ENCODE measurements at regions not wholly inside any gene's neighbourhood (a gene's known extent, or its start where the extent isn't known, plus 50 kb on each side); places are given as distances from the start of the nearest gene placed in this dataset.

DNA sequence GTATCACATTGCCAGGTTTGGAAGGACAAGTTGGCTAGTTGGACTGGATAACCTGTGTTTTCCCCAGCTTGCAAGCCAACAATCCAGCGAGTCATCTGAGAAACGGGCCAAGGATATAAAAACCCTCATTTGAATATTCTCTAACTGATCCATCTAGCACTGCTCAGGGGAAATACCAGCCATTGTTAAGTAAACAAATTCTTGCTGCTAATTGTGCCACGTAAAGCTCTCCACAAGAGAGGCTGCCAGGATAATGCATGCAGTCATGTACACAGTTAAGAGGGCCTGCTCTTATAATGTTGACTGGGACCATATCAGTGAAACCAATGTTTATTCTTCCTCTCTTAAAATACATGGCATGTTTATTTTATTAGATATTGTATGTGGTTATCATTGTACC lies 663.2 kb upstream of the SGCG start:
- peaks cover 7% of the 10 kb centered on the region for H3K9me3 Mint-ChIP-seq (ENCODE audit: insufficient read depth)
- no peak overlapping the region for H3K4me3 ChIP-seq (ENCODE audit: control extremely low read depth in 1 of 5, extremely low read depth in 1 of 5, insufficient read depth in 1 of 5, low read depth in 2 of 5, low read length in 4 of 5)
- POLR2A ChIA-PET, result no interaction called here

DNA sequence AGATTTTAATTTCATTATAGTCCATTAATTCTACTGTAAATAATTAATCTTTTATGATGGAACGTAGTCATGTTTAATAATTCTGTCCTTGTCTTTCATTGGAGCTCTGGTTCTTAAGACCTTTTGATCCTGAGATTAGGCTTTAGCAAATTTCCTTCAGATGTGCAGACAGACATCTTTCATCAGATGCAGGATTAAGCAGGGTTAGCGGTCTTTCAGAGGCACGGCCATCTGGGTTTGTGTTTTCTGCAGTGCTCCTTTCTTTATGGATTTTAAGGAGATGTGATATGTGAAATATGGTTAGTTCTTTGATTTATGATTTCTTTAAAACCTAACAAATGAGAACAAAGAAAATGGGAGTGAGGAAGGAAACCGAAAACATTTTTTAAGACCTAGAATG lies 643.9 kb upstream of the SGCG start:
- H3K4me1 Mint-ChIP-seq, result no peaks in the 10 kb centered on the region
- Histone ChIP-seq H3K27ac (ENCODE audit: low read length in 2 of 2) (no peak overlapping the region), H3K9ac (ENCODE audit: low read length) (no peak overlapping the region), H4K20me1 (ENCODE audit: control insufficient read depth, insufficient read depth, low read length, poor library complexity, severe bottlenecking) (no peaks in the 10 kb centered on the region), H2AFZ (ENCODE audit: insufficient read depth, low read depth, low read length, poor library complexity, severe bottlenecking) (no peak overlapping the region), H3K27me3 (replicated peaks in 1 of 4; ENCODE audit: control extremely low read depth in 1 of 4, control insufficient read depth in 3 of 4, insufficient read depth in 4 of 4, low read length in 3 of 4) (no peaks in the 10 kb centered on the region), H3K4me3 (ENCODE audit: control extremely low read depth in 1 of 5, extremely low read depth in 1 of 5, insufficient read depth in 1 of 5, low read depth in 2 of 5, low read length in 4 of 5) (no peak overlapping the region), H3K4me1 (ENCODE audit: control insufficient read depth in 2 of 2, insufficient read depth in 2 of 2, low read length in 2 of 2) (no peaks in the 10 kb centered on the region), H3K36me3 (replicated peaks in 1 of 2; ENCODE audit: control extremely low read depth in 1 of 2, control insufficient read depth in 1 of 2, extremely low read depth in 1 of 2, insufficient read depth in 2 of 2, low read length in 1 of 2) (no peaks in the 10 kb centered on the region), H3K9me3 (ENCODE audit: control extremely low read depth in 1 of 3, control insufficient read depth in 2 of 3, insufficient read depth in 1 of 3, low read length in 2 of 3) (no peaks in the 10 kb centered on the region), H3K79me2 (ENCODE audit: control insufficient read depth, insufficient read depth, low read length) (no peaks in the 10 kb centered on the region), H3K4me2 (replicated peaks; ENCODE audit: low read depth, low read length, poor library complexity, severe bottlenecking) (no peak overlapping the region)
- TF ChIP-seq, protein P1, sequence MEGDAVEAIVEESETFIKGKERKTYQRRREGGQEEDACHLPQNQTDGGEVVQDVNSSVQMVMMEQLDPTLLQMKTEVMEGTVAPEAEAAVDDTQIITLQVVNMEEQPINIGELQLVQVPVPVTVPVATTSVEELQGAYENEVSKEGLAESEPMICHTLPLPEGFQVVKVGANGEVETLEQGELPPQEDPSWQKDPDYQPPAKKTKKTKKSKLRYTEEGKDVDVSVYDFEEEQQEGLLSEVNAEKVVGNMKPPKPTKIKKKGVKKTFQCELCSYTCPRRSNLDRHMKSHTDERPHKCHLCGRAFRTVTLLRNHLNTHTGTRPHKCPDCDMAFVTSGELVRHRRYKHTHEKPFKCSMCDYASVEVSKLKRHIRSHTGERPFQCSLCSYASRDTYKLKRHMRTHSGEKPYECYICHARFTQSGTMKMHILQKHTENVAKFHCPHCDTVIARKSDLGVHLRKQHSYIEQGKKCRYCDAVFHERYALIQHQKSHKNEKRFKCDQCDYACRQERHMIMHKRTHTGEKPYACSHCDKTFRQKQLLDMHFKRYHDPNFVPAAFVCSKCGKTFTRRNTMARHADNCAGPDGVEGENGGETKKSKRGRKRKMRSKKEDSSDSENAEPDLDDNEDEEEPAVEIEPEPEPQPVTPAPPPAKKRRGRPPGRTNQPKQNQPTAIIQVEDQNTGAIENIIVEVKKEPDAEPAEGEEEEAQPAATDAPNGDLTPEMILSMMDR (IDR thresholded peaks at IDR 0.05), result no peak
- TF ChIP-seq EZH2 (IDR thresholded peaks at IDR 0.05; ENCODE audit: borderline replicate concordance, insufficient read depth, low read depth, low read length, poor library complexity, severe bottlenecking), result no peak
- no peak overlapping the region for H3K4me3 Mint-ChIP-seq
- ChIA-PET POLR2A (no interaction called here), CTCF (no interaction called here)
- no CpG with 5 or more reads among the region's 4 CpGs for WGBS (ENCODE audit: insufficient coverage)
- H3K9me3 Mint-ChIP-seq (ENCODE audit: insufficient read depth), result peaks cover 2% of the 10 kb centered on the region
- DNase-seq (no peak), ATAC-seq (ENCODE audit: low read depth) (no peak)
- intact Hi-C loops (cut with micrococcal nuclease), result no loop called here
- no peaks in the 10 kb centered on the region for H3K27me3 Mint-ChIP-seq
- no peak overlapping the region for H3K27ac Mint-ChIP-seq

More for the DNA sequence above, 663.2 kb upstream of the SGCG start:
- H3K79me2 ChIP-seq (ENCODE audit: control insufficient read depth, insufficient read depth, low read length), result no peaks in the 10 kb centered on the region
- Mint-ChIP-seq H3K27ac (no peak overlapping the region), H3K4me3 (no peak overlapping the region), H3K27me3 (no peaks in the 10 kb centered on the region), H3K4me1 (no peaks in the 10 kb centered on the region)
- no peaks in the 10 kb centered on the region for H3K36me3 ChIP-seq (replicated peaks in 1 of 2; ENCODE audit: control extremely low read depth in 1 of 2, control insufficient read depth in 1 of 2, extremely low read depth in 1 of 2, insufficient read depth in 2 of 2, low read length in 1 of 2)
- DNase-seq (no peak), ATAC-seq (ENCODE audit: low read depth) (no peak)
- H3K27me3 ChIP-seq (replicated peaks in 1 of 4; ENCODE audit: control extremely low read depth in 1 of 4, control insufficient read depth in 3 of 4, insufficient read depth in 4 of 4, low read length in 3 of 4), result no peaks in the 10 kb centered on the region
- WGBS (ENCODE audit: insufficient coverage), result 60% methylated on average over 1 of the region's 3 CpGs
- no peak overlapping the region for H3K9ac ChIP-seq (ENCODE audit: low read length)
- H3K4me2 ChIP-seq (replicated peaks; ENCODE audit: low read depth, low read length, poor library complexity, severe bottlenecking), result no peak overlapping the region
- H4K20me1 ChIP-seq (ENCODE audit: control insufficient read depth, insufficient read depth, low read length, poor library complexity, severe bottlenecking), result no peaks in the 10 kb centered on the region
- H3K27ac ChIP-seq (ENCODE audit: low read length in 2 of 2), result no peak overlapping the region
- CTCF ChIA-PET, result no interaction called here
- H3K9me3 ChIP-seq (ENCODE audit: control extremely low read depth in 1 of 3, control insufficient read depth in 2 of 3, insufficient read depth in 1 of 3, low read length in 2 of 3), result no peaks in the 10 kb centered on the region
- no peak for TF ChIP-seq EZH2 (IDR thresholded peaks at IDR 0.05; ENCODE audit: borderline replicate concordance, insufficient read depth, low read depth, low read length, poor library complexity, severe bottlenecking)
- TF ChIP-seq, protein P1 (IDR thresholded peaks at IDR 0.05), result no peak
- no peak overlapping the region for H2AFZ ChIP-seq (ENCODE audit: insufficient read depth, low read depth, low read length, poor library complexity, severe bottlenecking)
- intact Hi-C loops (cut with micrococcal nuclease), result no loop called here
- H3K4me1 ChIP-seq (ENCODE audit: control insufficient read depth in 2 of 2, insufficient read depth in 2 of 2, low read length in 2 of 2), result no peaks in the 10 kb centered on the region

All from B cell (primary cell).